HG03521 (cell line): ENCODE measurements at regions not wholly inside any gene's neighbourhood (a gene's known extent, or its start where the extent isn't known, plus 50 kb on each side); places are given as distances from the start of the nearest gene placed in this dataset.

Experiments
- ATAC-seq: cut with Tn5 transposase; IDR thresholded peaks from one replicate; pipeline ENCODE4 v1.9.1; 2021; ENCODE audit warnings: mild to moderate bottlenecking, moderate library complexity; ENCODE audit not compliant: unreplicated experiment

DNA sequence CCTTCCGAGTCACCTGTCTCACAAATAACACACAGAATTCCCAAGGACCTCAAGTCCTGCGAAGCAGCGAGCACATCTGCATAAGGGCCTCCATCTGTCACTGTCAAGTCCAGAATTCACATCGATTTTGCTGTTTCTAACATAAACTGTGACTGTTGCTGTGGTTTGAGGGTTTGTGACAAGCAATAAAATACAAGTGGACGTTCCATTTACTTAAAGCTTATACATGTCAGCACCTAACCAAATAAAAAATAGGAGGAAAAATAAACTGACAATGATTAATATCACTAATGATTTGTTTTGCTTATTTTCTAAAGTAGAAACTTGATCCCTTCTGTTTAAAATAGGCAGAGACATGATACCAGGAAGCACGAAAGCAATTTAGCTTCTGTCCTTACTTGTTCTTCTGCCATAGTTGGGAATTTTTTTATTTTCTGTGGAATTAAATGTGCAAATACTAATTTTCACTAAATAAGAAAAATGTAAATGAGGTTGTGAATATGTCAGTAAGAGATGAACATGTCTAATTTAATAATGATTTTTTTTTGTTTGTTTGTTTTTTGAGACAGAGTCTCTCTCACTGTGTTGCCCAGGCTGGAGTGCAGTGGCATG is 279.1 kb downstream of the FGF9 start:
- no peak for ATAC-seq

DNA sequence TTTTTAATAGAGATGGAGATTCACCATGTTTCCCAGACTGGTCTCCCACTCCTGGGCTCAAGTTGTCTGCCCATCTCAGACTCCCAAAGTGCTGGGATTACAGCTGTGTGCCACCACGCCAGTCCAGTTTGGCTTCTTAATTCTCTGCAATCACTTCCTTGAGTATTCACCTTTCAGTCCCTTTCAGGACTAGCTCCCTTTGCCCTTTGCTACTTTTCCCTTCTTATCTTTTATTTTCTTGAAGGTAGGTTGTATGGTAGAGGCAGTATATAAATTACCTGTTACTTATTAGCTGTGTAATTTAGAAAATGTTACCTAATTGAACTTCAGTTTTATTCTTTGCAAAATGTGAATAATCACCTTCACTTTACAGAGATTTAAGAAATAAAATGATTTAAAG is 285.8 kb downstream of the FGF9 start:
- ATAC-seq, result no peak

DNA sequence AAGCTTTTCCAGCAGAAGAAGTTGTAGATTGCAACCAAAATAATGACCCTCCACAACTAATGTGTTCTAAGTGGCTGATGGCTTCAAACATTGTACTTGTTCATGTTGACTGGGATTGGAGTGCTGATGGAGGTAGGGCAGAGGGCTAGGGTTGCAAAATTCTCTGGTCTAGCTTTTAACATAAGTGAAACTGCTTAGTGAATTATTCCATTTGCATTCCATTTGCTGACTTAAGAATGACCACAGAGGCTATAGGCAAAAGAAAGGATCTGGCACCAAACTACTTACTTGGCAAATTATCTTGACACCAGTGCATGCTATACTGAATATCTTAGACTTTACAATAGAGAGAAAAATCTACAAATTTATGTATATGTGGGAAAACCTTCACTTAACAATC is 287.0 kb downstream of the FGF9 start:
- no peak for ATAC-seq

DNA sequence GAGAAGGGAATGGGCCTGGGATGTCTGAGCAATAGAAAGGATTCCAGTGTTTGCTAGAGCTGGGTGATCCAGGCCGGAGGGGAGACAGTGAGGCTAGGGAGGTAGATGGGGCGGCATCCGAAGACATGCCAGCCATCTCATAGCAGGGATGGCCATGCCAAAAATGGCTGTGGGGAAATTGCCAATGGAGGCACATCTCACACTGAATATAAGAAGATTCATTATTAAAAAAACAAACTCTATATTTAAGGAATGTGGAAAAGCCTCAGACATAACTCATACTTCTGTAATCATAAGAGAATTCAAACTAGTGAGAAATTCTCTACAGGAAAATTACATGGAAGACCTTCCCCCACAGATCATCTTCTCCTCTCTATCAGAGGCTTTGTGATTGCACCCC is 289.2 kb downstream of the FGF9 start:
- ATAC-seq, result no peak

DNA sequence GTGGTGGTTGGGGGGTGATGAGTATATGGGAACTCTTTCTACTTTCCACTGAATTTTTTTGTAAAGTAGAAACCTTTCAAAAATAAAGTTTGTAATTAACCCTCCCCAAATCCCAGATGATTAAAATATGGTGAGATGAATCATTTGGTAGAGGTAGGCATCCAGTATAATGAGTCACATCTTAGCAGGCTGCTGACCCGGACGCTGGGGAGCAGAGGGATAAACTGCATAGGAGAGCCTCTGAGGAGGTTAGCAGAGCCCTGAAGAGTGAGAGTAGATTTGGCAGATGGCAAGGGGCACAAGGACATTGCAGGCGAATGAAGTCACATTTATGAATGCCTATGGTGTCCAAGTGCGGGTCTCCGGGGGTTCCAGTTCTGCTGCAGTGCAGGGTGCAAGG is 293.8 kb downstream of the FGF9 start:
- no peak for ATAC-seq

DNA sequence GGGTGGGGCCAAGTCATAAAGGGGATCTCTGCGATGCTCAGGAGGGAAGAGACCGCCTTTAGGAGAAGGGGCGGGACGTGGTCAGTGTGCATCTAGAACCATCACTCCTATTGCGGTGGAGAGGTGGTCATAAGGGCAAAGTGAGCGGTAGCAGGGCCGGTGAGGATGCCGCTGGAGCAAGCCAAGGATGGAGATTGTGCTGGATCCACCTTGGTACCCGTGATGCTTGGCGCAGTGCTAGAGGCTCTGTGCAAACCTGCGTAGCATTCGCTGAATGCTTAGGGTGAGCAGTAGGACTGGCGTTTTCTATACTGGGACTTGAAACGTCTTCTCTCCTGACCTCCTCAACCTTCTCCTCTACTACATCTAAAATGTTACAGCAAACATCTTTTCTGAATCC is 294.2 kb downstream of the FGF9 start:
- ATAC-seq, result no peak

DNA sequence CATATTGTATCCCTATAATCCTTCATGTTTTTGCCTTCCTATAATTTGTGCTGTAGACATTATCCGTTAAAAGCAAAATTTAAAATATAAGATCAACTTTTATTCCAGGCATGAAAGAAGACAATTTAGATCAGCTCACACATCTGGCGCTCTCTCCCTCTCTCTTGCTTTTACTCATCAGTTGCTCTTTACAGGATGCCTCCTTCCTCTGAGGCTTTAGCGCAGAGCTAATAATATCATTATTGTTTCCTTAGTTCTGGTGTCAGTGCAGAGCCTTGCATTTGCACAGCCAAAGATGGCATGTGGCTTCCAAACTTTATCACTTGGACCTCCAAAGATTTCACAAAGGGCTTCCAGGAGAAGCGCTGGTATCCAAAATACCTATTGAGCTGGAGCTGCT is 295.1 kb downstream of the FGF9 start:
- ATAC-seq, result no peak

DNA sequence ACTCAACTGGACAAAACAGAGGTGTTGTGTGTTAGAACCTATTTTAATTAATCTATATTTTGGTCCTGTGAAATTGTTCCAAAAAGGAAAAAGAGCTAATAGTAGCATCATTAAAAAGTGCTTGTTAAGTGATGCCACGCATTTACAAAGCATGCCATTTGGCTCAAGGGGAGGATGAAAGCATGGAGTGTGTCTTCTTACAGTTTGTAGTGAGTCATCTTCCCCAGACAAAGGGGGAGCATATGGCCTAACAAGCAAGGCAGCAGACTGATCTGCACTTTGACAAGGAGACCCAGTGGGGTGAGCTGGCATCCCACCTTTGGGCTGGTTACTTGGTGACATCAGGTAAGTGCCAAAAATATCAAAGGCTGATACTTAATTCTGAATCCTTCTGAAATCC is 297.0 kb downstream of the FGF9 start:
- no peak for ATAC-seq

DNA sequence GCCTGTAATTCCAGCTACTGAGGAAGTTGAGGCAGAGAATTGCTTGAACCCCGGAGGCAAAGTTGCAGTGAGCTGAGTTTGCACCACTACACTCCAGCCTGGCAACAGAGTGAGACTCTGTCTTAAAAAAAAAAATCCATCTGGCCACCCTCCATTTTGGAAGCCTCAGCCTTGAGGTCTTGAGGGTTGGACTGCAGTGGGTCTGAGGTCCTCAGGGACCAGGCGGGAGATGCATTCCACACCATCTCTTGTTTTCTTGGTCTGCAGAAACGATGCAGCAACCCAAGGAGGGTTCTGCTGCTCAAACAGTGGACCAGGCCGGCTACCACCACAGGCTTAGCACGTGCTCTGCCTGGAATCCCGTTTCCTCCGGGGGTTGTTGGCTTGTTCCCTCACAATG is 299.3 kb downstream of the FGF9 start:
- no peak for ATAC-seq

DNA sequence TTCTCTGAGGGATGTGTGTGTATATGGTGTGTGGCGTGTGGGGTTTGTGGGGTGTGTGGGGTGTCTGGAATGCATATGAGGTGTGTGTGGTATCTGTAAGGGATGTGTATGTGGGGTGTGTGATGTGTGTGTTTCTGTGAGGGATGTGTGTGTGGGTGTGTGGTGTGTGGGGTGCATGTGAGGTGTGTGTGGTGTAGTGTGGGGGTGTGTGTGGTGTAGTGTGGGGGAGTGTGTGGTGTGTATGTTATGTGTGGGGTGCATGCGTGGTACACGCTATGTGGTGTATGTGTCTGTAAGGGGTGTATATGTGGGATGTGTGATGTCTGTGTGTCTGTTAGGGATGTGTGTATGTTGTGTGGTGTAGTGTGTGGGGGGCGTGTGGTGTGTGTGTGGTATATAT is 300.0 kb downstream of the FGF9 start:
- ATAC-seq, result no peak

DNA sequence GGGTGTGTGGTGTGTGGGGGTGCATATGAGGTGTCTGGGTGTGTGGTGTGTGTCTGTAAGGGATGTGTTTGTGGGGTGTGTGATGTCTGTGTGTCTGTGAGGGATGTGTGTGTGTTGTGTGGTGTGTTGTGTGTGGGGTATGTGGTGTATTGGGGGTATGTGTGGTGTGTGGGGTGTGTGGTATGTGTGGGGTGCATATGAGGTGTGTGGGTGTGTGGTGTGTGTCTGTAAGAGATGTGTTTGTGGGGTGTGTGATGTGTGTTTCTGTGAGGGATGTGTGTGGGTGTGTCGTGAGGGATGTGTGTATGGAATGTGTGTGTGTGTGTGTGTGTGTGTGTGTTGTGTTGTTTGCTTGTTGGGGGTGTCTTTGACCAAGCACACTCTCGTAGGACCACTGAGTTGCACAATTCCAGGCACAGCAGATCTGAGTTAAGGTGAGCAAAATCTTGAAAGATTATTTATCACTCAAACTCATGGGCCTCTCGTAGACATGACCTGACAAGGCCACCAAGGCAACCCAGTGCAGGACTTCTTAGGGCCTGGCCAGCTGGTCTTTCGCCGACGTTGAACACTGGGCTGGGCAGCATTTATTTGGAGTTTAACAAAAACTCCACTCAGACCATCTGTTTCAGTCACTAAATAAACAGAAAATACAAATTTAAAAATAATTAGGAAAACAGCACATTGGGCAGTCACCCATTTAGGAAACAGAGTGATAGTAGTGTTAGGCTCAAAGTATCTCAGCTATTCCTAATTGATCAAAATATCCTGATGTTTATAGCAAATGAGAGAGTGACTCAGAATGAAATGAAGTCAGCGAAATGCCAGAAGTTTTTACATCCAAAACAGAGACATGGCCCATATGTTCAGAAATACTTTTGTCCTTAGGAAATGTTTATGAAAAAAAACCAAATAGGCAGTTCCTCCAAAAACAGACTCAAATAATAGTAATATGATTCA is 301.1 kb downstream of the FGF9 start:
- no peak for ATAC-seq

DNA sequence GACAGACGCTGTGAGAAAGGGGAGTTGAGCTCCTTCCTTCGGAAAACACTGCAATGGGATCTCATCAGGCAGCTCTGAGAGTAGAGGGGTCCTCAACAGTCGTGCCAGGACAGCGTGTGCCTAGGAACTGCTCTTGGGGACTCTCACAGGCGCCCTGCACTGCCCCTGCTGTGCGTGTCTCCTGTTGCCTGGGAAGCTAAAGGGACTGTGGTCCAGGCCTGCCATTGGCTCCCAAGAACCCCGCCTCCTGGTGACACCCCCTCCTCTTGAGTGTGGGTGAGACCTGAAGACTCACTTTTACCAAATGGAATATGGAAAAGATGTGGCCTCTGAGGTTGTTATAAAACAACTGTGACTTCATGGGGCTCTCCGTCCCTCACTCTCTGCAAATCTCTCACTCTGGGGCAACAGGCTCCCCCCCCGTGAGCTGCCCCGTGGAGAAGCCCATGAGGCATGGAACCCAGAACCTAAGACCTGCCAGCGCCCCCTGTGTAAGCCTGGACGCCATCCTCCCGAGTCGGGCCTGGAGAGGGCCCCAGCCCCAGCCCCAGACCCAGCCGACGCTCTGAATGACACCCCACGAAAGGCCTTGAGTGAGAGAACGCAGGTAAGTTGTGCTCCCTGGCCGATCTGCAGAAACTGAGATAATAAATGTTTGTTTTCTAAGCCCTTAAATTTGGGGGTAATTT is 302.7 kb downstream of the FGF9 start:
- ATAC-seq, result no peak

DNA sequence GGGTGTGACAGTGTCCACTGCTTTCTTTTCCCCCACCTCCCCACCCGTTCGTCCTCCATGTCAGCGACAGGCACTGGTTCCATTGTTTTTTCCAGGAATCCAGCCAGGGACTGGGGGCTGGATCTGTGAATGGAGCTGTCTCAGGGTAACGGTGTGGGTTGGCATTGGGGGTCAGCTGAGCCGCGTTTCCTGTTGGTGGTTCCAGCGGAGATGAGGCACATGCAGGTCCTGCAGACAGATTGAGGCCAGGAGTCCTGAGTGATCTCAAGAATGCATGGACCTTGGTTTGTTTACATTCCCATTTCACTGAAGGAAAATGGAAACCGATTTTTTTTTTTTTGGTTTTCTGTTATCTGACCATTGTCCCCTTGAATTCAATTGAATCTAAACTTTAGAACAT is 303.9 kb downstream of the FGF9 start:
- ATAC-seq, result no peak

DNA sequence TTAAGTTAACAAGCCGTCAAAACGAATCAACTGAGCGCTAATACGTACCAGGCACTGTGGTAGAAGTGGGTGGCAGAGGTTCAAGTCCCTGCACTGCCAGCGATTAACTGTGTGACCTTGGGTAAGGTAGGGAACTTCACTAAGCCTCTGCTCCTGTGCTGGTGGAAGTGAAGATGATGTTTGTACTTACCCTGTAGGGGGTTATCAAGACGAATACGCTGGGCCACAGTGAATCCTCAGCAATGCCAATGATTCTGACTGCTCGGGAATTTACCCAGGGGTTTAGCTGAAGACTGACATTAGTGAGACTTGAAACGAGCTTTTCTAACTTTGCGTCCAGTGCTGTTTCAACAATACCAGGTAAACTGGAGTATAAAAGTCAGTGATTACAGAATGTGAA is 305.3 kb downstream of the FGF9 start:
- no peak for ATAC-seq

DNA sequence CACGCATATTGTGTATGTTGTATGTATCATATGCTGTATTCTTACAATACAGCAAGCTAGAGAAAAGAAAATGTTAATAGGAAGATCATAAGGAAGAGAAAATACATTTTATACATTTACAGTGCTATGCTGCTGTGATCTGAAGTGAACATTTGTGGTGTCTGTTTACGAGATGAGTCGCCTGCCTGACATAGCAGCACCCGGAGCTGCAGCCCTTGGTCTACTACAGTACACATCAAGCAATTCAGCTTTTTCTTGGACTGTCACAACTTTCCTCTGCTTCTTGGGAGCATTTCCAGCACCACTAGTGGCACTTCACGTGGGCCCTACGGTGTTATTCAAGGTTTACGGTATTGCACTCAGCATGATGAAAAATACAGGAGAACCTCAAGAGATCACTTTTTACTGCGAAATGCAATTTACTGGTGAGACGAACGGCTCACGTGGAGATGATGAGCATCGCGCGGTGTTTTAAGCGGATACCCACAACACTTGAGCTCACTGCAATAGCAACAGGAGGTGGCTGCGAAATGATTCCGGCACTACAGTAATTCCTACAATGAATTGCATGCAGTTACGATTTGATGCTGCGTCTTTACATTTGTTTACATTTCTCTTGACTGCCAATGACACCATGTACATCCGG is 308.4 kb downstream of the FGF9 start:
- no peak for ATAC-seq

DNA sequence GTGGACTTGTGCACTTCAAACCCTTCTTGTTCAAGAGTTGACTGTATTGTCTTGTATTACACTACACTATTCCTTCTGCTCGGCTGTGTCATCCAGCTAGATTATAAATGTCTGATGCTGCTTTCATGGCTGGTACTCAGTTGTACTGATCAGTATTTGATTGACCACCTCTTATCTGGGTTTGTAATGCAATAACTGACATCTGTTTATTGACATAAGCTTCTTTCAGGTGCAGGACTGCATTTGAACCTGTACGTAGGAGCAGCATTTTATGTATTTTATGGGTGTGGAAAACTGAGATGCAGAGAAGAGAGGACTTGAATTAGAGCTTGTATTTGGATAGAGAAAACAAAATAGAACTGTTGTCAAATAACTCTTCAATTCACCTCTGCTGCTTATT is 309.2 kb downstream of the FGF9 start:
- ATAC-seq, result no peak

DNA sequence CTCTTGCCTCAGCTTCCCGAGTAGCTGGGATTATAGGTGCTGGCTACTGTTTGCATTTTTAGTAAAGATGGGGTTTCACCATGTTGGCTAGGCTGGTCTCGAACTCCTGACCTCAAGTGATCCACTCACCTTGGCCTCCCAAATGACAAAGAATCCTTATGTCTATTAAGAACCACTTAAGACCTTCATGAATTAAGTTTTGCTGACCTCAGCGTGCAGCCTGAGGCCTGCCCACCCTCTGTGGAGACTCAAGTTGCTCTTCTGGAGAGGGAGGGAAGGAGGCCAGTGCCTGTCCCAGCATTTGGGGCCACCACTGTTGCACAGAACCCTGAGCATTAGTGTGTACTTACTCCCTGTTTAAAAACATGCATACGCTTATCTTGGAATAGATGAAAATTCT is 313.3 kb downstream of the FGF9 start:
- no peak for ATAC-seq

DNA sequence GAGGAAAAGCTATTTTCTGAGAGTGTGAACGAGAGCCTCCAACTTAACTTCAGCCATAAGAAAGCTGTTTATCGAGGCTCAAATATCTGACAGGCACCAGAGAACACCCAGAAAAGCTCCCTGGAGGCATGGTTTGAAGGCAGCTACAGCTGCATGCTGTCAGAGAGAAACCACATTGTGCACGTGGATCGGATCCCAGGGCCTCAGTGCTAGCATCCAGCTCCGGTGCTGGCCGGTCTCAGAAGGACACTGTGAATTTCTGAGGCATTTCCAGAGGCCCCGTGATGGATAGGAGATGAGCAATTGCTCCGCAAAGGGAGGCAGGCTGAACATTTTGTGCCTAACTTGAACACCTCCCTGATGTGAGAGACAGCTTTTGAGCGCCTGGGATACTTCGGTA is 315.7 kb downstream of the FGF9 start:
- ATAC-seq, result no peak

DNA sequence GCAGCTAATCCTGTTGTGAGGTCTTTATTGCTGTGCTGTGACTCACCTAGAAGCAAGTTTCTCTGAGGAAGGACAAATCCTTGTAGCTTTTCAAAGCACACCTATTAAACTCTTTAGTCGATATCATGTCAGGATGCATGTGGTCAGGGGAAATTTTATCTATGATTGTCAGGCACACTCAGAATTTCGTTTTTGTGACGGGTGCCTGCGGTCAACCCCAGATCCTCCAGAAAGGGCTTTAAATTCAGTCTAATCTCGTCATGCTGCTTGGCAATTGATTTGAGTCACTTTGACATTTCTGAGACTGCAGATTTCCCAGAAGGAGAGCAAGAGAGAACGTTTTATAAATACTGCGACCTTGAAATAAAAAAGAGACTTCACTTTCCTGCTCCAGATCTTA is 316.9 kb downstream of the FGF9 start:
- ATAC-seq, result no peak

DNA sequence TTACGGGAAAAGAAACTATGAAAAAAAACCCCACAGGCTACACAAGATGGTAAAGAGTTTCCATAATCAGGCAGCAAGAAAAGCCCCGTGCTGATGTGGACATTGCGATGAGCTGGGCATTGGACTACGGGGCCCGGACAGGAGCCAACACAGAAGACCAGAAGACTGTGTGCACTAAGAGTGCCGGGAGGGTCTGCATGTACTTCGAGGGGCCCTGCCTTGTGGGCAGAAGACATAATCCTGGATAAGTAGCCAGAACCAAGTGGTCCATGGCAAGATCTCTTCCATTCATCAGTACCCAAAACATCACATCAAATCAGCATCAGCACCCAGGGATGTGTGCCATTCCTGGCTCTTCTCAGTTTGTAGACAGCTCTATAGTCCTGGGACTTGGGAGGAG is 317.8 kb downstream of the FGF9 start:
- no peak for ATAC-seq

DNA sequence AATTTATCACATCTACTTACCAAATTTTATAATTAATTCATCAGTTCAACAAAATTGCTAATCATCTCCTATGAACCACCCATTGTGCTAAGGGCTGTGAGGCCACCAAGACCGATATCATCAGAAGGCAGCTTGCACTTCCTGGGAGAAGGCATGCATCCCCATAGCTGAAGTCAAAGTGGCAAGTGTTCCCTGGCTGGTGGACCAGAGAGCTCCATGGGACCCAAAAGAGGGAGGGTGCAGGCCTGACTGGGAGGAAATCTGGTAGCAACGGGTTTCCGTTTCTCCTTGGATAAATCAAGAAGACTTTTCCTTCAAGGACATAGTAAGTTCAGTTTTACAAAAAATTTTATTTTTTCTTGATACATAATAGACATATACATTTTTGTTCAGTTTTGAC is 325.2 kb downstream of the FGF9 start:
- no peak for ATAC-seq

DNA sequence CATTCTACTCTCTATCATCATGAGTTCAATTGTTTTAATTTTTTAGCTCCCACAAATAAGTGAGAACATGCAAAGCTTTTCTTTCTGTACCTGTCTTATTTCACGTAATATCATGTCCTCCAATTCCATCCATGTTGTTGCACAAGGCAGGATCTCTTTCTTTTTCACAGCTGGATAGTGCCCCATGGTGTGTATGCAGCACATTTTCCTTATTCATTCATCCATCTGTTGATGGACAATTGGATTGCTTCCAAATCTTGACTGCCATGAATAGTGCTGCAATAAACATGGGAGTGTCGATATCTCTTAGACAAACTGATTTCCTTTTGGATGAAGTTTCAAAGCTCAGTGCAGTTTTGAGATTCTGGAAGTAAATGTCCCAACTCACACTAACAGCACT is 326.9 kb downstream of the FGF9 start:
- ATAC-seq, result no peak
